NCI-H2227 (cell line): ENCODE measurements at regions not wholly inside any gene's neighbourhood (a gene's known extent, or its start where the extent isn't known, plus 50 kb on each side); places are given as distances from the start of the nearest gene placed in this dataset.

Experiments
- DNase-seq: peaks from one replicate; lab custom pipeline; 2025; ENCODE audit not compliant: unreplicated experiment; lab: John Stamatoyannopoulos, UW

DNA sequence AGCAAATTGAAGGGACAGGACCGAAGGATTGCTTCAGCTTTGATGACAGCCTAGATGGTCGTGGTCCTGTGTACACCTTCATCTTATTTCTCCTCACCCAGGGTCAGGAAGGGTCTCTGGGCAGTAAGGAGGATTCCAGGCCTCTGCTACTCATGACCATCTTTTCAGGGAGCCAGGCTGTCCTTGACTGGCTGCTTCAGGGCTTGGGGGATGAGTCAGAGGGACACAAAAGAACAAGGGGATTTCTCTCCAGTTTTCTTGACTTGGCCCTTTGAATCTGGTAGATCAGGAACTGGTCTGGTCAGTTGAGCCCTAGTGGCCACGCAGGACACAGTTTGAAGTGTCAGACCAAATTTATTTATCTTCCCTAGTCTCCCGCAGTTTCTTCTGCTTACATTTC is 402.1 kb upstream of the CHD6 start:
- DNase-seq = no peak

DNA sequence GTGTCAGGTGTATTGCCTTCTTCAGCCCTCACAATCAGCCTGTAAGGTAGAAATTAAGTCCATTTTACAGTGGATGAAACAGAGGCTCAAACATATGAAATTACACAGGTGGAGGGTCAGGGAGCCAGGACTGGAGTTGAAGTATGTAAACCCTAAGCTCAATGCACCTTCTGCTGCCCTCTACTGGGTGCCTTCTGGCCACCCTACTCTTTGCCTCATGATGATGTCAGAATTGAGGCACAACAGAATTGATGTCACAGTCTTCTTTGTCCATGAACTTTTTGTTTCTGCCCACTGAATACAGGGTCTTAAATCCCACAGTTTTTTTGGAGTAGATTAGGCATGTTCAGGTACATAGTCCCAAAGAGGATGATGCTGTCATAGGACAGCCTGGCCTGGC is 400.8 kb upstream of the CHD6 start:
- no peak for DNase-seq

DNA sequence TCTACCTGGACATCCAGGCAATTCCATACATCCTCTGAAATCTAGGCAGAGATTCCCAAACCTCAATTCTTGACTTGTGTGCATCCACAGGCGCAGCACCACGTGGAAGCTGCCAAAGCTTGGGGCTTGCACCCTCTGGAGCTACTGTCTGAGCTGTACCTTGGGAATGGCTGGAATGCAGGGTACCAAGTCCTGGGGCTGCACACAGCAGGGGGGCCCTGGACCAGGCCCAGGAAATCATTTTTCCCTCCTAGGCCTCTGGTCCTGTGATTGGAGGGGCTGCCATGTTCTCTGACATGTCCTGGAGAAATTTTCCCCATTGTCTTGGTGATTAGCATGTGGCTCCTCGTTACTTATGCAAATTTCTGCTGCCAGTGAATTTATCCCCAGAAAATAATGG is 391.9 kb upstream of the CHD6 start:
- no peak for DNase-seq

DNA sequence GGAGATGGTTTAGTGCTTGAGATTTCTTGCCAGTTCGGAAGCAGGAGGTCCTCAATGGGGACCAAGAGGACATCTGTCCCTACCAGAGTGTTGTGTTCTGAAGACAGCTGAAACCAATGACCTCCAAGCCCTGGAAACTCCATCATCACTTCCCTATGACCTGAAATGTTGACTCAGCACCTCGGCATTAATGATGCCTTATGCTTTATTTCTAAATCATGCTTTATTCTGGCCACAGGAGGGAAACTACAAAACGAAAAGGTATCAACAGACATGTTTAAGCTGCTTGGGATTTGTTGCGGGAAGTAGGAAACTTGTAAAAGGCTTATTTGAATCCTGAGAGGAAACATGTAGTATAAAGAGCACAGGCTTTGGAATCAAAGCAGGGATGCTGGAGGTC is 389.1 kb upstream of the CHD6 start:
- no peak for DNase-seq

DNA sequence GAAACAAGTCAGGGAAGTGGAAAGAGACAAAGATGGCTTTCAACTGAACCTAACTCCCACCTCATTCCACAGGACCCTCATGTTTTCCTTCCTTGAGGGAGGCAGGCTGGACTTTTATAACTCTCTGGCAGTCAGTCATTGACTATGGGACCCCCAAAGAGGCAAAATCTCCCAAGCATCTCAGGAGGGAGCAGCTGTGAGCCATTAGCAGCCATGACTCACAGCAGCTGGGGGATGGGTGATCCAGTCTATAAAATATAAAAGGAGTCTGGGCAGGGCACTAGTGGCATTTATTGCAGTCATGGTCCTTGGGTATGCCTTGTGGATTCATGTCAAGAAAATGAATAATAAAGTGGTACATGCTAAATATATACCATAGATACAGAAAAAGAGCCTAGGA is 387.0 kb upstream of the CHD6 start:
- DNase-seq = no peak

DNA sequence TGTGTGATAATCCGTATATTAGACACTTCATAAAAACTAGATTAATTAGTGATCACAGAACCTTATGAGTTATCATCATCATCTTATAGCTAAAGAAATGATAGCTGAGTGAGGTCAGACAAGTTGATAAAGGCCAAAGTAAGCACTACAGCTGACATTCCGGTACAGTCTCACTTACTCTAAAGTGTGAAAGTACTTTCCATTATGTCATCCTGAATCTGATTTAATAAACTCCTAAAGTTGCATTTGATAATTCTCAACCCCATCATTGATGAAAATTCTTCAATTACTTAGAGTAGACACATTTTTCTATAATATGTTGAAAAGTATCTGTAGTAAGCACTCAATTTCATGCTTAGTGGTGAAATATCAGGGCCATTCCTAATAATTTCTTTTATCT is 385.2 kb upstream of the CHD6 start:
- no peak for DNase-seq

DNA sequence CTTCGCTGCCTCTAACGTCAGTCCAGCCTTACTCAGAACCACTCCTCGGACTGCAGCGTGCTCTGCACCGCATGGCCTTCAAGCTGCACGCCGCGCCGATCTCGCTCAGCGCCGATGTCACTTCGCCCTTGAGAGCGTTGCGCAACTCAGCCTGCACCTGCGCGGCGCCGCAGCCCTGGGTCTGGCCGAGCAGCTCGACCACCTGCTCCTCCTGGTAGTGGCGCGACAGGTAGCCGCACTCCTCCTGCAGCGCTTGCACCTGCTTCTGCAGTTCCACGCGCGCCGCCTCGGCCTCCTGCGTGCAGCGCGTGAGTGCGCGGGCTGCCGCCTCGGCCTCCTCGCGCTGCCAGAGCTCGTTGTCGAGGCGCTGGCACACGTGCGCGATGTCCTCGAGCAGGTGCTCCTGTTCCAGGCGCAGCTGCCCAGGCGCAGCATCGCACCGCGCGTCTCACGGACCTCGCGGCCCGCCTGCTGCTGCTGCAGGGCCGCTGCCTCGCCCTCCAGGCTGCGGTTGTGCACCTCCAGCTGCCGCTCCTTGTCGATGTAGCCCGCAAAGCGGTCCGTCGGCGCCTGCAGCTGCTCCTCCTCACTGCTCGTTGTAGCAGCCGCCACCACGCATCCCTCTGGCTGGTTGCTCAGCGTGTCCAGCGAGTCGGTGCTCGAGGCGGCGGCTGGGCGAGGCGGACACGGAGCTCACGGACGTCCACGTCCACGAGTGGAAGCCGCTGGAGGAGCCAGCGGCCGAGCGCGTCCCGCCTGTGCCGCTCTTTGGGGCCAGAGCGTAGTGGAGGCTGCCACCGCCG is 380.6 kb upstream of the CHD6 start:
- DNase-seq = no peak

DNA sequence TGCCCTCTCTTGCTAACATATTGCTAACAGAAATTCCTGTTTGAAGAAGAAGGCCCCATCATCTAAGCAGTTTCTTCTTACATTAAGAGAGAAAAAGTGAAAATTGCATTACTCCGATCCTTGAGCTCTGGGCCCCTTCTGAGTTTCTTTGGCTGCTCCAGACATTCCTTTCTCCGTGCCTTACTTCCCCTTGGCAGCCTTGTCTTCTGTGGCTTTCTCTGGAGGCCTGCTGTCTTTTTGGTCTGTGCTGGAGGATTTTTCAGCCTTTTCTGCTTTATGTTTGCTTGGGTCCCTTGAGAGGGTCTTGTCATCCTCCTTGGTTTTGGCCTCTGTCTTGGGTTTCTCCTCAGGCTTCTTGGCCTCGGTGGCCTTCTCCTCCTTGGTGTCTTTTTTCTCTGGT is 378.8 kb upstream of the CHD6 start:
- DNase-seq = no peak

DNA sequence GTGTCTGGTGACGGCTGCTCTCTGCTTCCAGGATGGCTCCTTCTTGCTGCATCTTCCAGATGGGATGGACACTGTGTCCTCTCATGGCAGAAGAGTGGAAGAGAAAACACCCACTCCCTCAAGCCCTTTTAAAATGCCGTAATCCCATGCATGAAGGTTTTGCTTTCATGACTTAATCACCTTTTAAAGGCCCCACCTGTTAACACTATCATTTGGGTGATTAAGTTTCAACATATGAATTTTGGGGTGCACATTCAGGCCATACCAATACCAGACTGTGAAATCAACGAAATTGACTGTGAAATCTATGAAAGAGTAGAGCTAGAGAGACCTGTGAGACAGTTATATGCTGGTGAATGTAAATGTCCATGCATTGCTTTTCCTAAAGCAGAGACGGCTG is 374.3 kb upstream of the CHD6 start:
- DNase-seq = no peak

DNA sequence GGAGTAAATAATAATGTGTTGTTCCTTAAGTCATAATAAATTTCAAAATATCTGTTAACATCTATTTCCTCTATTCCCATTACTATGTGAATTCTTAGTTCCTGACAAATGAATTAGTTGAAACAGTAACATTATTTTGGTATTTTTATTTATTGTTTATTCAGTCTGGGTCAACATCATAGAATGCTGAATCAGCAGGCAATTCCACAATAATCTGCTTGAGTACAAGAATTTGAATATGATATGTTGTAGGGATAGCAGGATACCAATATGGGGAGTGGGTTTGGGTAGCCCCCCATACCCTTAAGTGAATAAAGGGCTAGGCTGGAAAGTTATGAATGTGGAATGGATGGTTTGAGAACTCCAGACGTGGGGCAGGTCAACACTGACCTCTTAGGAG is 373.2 kb upstream of the CHD6 start:
- DNase-seq = no peak

DNA sequence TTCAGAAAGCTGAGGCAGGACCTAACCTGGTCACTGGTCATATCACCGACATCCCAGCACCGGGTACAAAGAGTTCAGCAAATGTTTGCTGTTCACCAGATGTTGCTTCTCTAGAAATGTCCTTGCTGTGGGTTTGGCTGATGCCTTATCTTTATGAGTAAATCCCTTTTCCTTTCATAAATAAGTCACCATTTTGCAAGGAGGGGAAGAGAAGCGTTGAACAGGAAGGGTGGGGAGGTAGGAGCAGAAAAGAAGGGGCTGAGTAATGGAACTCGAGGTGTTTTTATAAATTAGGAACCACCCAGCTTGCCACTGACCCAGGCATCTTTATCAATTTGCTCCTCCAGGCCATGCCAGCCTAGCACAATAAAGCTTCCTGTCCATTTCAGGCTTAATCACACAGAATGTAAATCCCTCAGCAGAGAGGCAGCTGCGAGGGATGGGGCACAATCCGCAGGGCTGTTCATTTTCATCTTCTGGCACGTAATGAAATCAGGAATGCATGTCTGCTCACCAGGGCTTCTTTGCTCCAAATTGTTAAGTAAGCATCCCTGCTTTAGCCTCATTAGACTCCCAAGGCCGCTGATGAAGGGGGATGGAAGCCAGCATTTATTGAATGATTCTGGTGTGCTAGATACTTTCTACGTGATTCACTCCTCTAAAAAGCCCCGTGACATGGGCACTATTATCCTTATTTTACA is 371.9 kb upstream of the CHD6 start:
- DNase-seq = no peak

DNA sequence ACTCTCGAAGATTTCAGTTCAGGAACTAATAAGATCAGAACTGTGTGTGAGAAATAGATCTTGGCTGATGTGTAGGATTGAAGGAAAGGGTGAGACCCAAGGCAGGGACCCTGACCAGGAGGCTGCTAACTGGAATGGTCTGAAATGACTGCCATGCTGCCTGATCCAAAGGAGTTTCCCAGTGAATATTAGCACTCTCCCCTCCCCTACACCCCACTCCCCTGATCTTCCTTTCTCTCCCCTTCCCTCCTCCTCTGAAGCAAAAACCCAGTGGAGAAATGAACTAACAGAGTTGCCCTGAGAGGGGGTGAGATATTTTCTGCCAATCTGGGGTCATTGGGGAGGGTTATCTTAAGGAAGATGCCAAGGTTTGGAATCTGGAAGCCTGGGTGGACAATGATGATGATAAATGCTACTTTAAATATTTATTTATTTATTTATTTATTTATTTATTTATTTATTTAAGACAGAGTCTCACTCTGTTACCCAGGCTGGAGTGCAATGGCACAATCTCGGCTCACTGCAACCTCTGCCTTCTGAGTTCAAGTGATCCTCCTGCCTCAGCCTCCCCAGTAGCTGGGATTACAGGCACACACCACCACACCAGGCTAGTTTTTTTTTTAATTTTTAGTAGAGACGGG is 371.0 kb upstream of the CHD6 start:
- DNase-seq = no peak

DNA sequence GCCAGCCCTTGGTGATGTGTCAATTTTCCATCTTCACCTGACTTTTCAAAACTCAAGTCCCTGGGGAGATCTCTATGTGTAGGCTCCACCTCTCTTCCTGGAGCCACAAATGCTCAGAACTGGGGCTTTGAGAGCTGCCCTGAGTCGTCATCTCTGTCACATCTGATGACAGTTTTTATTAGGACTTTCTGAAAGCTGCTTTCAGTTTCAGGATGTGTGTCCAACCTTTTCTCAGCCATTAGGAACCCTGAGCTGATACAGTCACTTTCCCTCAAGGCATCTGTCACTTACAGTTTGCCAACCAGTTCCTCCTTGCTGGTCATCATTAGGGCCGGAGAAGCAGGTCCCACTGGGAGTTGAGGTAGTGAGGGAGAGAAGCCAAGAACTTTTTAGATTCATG is 365.9 kb upstream of the CHD6 start:
- no peak for DNase-seq

DNA sequence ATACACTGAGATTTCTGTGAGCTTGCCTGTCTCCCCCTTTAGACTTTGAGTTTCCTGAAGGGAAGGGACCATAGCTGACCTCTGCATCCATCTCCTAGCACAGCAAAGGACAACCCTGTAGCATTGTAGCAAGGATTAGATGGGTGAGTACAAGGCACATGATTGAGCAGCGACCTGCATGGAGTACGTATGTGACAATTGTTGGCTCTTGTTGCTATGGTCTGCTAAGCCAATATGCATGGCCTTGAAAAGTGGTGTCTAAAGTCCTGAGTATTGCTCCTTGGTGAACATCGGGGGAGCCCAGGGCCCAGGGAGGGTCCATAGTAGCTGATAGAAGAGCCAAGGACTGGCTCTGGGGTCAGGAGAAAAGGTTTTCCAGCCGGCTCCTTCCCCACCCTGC is 365.0 kb upstream of the CHD6 start:
- DNase-seq = no peak

DNA sequence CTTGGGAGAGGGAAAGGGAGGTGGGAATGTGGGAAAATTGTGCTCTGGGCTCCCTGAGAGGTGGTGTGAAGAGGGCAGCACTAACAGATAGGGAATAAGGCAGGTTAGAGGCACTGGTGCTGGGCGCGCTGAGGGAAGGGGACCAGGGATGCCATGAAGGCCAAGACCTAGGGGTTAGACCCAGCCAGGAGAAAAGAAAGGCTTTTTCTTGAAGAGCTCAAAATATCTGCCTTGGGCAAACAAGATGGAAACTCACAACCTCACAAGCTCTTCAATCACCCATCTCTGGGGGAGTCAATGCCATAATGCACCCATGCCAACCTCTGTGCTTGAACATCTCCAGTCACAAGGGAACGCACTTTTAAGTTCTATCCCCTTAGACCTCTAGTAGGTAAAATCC is 363.6 kb upstream of the CHD6 start:
- DNase-seq = no peak

DNA sequence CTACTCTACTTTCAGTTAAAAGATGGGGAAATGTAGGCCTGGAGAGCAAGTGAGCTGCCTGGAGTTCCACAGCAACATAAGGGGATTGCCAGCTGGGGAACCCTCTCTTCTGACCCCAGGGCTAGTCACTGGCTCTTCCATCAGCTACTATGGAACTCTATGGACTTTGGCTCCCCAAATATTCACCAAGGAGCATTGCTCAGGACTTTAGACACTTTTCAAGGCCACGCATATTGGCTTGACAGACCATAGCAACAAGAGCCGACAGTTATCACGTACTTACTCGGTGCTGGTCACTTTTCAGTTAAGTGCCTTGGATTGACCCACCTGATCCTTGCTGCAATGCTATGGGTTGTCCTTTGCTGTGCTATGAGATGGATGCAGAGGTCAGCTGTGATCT is 360.7 kb upstream of the CHD6 start:
- no peak for DNase-seq

DNA sequence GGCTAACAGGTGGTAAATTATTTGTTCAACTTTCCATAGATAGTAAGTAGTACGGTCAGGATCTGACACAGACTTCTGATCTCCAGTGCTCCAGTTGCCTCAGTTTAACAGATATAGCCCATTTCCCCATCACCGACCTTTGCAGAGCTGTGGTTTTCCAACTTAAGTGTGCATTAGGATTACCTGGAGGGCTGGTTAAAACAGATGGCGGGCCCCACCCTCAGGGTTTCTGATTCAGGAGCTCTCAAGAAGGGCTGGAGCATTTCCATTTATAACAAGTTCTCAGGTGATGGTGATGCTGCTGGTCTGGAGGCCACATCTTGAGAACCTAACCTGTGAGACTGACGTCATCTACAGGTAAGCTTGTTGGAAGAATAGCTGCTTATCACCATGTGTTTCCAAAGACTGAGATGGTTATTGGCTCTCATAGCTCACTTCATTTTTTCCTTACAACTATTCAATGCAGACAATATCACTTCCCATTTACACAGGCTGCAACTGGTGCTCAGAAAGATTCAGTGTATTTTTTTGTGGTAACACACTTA is 360.1 kb upstream of the CHD6 start:
- DNase-seq = no peak

DNA sequence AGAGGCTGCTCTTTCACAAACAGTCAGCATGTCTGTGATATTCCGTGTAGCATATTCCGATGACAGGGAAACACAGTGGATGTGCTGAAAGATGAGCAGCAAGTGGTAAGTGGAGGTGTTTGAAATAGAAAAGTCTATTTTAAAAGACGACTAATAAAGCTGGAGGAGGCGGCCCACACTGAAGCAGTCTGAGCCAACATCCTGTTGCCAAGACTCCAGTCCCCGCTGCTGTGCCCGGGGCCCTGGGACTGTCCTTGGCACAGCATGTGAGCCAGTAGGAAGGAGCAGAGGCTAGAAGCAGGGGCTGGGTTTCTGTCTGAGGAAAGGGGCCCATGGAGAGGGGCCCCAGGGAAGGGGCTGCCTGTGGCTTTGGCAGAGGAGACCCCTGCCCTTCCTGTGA is 351.5 kb upstream of the CHD6 start:
- DNase-seq = no peak

DNA sequence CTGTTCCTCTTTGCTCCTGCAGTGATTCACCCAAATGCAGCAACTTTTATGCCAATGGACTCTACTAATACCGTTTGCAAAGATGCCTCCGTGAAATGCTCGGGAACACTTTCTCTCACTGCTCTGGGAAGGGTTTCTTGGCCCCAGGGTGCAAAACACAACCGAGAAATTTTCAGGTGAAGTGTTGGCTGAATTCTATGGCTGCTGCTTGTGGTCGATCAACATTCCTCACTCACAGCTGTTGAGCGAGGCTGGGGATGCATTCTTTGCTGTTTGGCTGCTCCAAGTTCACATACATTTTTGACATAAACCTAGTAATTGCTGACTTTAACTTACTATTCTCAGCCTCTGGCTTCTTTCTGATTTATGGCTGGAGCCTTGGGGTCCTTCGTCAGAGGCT is 342.0 kb upstream of the CHD6 start:
- no peak for DNase-seq

DNA sequence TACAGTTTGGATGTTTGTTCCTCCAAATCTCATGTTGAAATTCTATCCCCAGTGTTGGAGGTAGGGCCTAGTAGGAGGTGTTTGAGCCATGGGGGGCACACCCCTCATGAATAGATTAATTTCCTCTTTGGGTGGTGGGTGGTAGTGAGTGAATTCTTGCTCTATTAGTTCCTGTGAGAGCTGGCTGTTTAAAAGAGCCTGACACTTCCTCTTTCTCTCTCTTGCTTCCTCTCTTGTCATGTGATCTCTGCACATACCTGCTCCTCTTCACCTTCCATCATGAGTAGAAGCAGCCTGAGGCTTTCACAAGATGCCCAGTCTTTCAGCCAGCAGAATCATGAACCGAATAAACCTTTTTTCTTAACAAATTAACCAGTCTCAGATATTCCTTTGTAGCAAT is 340.2 kb upstream of the CHD6 start:
- no peak for DNase-seq

DNA sequence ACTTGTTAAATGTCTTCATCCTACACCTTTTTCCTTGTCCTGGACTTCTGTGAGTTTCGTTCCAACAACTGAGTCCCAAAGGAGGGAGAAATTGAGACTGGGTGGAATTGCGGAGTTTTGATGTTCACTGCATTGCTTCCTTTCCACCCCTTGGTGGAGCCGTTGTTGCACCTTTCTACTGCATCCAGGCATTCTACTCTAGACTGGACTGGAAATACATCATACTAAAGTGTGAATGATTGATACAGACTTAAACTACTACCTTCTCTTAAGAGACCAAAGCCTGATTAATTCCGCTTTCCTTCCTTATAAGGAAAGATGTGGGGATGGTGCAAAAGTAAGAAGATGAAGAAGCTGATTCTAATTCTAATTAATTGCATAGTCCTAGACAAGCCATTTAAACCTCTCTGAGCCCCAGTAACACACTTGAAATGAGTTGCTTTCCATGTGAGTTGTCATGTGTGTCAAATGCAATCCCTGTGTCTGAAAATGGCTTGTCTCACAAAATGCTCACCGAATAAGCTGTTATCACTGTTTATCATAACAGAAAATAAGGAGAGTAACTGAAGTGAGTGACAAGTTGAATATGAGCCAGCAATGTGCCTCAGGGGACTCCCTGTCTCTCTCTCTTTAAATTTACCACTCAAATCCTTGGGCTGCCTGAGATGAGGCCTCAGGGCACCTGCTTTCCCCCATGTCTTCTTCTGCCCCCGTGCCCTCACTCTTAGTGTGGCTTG is 338.3 kb upstream of the CHD6 start:
- DNase-seq = no peak
